GM12864 (cell line): ENCODE measurements at regions not wholly inside any gene's neighbourhood (a gene's known extent, or its start where the extent isn't known, plus 50 kb on each side); places are given as distances from the start of the nearest gene placed in this dataset.

Source experiments
- DNase-seq: peaks from one replicate; pipeline ENCODE4 v3.0.0-alpha.2; 2011; ENCODE audit warnings: low read depth
- H3K4me3 ChIP-seq: 2 replicates; pipeline ENCODE4 v1.5.1; 2011; ENCODE audit warnings: mild to moderate bottlenecking, low read depth, low read length, control low read depth
- TF ChIP-seq, protein P1 (sequence below): IDR thresholded peaks from 2 replicates; pipeline ENCODE4 v1.5.1; 2011; ENCODE audit warnings: low read depth, mild to moderate bottlenecking, moderate library complexity, low read length, control low read depth, inconsistent platforms; ENCODE audit errors: missing control alignments

DNA sequence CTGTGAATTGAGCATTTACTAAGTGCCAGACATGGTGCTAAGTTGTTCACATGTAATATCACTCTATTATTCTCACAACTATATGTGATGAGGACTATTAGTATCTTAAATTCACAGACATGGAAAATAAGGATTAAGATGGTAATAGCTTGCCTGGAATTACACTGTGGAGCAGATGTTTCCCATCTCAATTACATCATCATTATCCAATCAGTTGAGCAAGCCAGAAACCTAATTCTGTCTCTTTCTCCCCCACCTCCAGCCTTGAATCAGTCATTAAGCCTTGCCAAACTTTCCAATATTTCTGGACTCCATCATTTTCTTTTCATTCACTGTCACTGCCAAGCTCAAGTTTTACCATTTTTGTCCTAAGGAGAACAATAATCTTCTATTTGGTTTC, 287.8 kb upstream of the KITLG start:
- no peak for DNase-seq
- TF ChIP-seq, protein P1, sequence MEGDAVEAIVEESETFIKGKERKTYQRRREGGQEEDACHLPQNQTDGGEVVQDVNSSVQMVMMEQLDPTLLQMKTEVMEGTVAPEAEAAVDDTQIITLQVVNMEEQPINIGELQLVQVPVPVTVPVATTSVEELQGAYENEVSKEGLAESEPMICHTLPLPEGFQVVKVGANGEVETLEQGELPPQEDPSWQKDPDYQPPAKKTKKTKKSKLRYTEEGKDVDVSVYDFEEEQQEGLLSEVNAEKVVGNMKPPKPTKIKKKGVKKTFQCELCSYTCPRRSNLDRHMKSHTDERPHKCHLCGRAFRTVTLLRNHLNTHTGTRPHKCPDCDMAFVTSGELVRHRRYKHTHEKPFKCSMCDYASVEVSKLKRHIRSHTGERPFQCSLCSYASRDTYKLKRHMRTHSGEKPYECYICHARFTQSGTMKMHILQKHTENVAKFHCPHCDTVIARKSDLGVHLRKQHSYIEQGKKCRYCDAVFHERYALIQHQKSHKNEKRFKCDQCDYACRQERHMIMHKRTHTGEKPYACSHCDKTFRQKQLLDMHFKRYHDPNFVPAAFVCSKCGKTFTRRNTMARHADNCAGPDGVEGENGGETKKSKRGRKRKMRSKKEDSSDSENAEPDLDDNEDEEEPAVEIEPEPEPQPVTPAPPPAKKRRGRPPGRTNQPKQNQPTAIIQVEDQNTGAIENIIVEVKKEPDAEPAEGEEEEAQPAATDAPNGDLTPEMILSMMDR = no peak
- H3K4me3 ChIP-seq = no peak overlapping the region

DNA sequence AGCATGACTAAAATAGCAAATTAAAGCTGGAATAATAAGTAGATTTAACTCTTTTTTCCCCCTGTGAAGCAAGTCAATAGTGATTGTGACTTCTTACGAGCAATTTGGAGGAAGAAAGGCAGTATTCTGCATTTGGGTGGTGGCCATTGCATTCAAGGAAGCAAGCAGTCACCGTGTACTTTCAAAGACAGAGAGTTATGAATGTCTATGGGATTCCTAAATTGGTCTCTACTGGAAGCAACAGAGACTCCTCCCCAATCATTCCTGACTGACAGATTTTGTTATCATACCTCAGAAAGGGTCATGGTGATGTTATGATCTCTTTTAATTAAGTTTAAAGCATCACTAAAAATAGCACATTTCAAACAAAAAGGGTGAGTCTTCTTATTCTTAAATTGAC, 287.2 kb upstream of the KITLG start:
- TF ChIP-seq, protein P1 = no peak
- H3K4me3 ChIP-seq = no peak overlapping the region
- no peak for DNase-seq

DNA sequence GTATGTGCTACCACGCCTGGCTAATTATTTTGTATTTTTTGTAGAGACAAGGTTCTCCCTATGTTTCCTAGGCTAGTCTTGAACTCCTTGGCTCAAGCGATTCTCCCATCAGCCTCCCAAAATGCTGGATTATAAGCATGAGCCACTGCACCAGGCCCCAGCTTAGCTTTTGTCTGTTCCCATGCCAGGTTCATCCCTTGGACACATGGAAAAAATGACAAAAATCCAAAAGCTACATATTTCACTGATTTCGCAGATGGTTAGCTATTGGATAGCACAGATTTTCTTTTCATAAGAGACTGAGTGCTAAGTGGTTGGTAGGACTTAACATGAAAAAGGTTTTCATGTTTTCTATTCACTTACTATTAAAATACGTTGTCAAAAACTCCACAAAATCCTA, 286.6 kb upstream of the KITLG start:
- DNase-seq = no peak
- H3K4me3 ChIP-seq = no peak overlapping the region
- TF ChIP-seq, protein P1 = no peak

DNA sequence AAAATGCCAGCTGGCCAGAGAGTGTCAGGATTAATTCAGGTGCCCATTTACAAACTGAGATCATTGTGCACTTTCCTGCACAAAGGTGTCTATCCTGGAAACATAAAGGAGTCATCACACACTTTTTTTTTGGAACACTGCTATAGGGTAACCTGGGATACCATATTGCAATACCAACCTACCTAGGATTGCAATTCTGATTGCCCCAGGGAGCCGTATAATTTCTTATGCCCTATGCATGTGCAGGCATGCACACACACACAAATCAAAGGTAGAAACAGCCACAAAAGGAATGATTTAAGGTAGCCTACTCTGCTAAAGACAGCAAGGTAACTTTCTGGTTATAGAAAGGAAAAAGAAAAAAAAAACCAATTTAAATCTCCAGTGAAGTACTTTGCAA, 285.3 kb upstream of the KITLG start:
- TF ChIP-seq, protein P1 = no peak
- no peak for DNase-seq

DNA sequence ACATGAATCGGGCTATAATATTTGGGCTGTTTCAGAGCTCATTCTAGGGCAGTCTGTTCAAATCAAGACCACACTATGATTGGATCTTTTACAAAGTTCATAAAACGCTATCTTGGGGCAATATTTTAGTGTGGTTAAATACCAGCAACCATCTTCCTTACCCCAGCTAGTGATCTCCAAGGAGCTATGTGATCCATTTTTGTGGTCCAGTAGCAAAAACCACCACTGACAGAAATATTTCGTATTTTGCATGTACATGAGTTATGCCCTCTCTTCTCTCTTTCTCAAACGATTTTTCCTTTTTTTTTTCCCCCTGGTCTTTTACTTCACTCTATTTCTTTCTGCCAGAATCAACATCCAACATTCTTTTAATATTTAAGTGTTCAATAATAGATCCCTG, 280.6 kb upstream of the KITLG start:
- no peak for DNase-seq
- no peak overlapping the region for H3K4me3 ChIP-seq
- TF ChIP-seq, protein P1 = no peak

More for the DNA sequence above, 285.3 kb upstream of the KITLG start:
- H3K4me3 ChIP-seq = no peak overlapping the region

DNA sequence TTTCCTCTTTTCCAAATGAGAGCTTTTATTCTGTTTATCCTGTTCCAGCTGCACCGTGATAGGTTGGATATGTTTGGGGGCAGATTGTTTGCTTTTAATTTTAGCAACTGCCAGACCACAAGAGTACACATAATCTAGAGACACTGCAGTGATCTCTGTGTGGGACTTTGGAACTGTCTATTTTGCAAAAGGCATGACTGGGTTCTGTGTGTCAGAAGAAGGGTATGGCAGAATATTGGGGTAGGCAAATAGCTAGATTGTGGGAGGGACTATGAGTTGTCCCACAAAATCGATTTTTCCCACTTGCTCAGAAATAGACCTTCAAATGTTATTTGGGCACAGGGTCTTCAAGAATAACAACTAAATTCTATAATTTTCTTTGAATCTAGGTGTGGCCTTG, 275.9 kb upstream of the KITLG start:
- H3K4me3 ChIP-seq = no peak overlapping the region
- TF ChIP-seq, protein P1 = no peak
- DNase-seq = no peak

DNA sequence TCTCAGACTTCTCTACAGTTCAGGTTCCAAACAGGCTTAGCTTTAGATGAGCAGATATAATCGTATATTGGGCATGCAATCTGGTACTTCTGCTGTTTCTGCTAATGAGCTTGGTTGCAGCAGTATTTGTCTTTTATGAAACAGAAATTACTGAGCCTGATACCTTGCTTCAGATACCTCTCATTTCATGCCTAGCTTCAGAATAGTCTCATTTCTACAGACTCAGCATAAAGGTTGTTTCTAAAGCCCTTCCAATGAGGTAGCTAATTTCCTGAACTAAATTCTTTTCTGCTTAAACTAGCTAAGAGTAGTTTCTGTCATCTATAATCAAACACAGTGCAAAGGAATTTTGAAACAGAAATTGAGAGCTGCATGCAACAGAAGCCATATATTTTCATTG, 275.0 kb upstream of the KITLG start:
- no peak overlapping the region for H3K4me3 ChIP-seq
- DNase-seq = no peak
- TF ChIP-seq, protein P1 = no peak
